ENCODE measurements at regions not wholly inside any gene's neighbourhood (a gene's known extent, or its start where the extent isn't known, plus 50 kb on each side); places are given as distances from the start of the nearest gene placed in this dataset.
"Not testable (repeated sequence)": the region's sequence is repeated elsewhere in the genome, so short reads cannot be mapped to it uniquely, and the experiment has no call there.

DNA sequence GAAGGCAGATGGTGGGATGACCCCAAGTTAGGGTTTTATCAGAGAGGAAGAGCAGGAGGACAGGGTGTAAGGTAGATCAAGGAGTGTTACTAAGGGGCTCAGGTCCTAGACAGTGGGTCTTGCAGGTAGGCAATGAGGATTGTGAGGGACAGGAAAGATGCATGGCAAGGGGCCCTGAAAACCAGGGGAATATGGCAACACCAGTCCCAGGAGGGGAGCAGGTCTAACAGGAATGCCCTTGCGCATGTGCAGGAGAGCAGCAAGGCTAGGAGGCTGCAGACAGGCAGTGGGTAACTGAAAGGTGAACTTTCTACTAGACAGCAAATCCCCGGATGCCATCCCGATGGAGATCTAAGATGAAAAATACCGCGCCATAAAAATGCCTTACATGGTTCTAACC lies 211.3 kb downstream of the ALG10 start:
- 84 to 90% (median 86%) methylated on average over 5 of the region's 5 CpGs for WGBS, 4 donors
- H3K9me3 ChIP-seq, result no peaks in the 10 kb centered on the region
- H3K36me3 ChIP-seq, result no peaks in the 10 kb centered on the region
- intact Hi-C loops (cut with DNase I), result no loop called here
- no peak overlapping the region for H3K27ac ChIP-seq
- H3K27me3 ChIP-seq, result peaks cover 0 to 4% (median 0%) of the 10 kb centered on the region in 9 donors
- no peak for ATAC-seq
- DNase-seq, result no peak
- TF ChIP-seq, protein P1, sequence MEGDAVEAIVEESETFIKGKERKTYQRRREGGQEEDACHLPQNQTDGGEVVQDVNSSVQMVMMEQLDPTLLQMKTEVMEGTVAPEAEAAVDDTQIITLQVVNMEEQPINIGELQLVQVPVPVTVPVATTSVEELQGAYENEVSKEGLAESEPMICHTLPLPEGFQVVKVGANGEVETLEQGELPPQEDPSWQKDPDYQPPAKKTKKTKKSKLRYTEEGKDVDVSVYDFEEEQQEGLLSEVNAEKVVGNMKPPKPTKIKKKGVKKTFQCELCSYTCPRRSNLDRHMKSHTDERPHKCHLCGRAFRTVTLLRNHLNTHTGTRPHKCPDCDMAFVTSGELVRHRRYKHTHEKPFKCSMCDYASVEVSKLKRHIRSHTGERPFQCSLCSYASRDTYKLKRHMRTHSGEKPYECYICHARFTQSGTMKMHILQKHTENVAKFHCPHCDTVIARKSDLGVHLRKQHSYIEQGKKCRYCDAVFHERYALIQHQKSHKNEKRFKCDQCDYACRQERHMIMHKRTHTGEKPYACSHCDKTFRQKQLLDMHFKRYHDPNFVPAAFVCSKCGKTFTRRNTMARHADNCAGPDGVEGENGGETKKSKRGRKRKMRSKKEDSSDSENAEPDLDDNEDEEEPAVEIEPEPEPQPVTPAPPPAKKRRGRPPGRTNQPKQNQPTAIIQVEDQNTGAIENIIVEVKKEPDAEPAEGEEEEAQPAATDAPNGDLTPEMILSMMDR (IDR thresholded peaks at IDR 0.05), result no peak
- no peak for TF ChIP-seq POLR2A (IDR thresholded peaks at IDR 0.05)
- H3K4me1 ChIP-seq, result no peaks in the 10 kb centered on the region
- no peak overlapping the region for H3K4me3 ChIP-seq

DNA sequence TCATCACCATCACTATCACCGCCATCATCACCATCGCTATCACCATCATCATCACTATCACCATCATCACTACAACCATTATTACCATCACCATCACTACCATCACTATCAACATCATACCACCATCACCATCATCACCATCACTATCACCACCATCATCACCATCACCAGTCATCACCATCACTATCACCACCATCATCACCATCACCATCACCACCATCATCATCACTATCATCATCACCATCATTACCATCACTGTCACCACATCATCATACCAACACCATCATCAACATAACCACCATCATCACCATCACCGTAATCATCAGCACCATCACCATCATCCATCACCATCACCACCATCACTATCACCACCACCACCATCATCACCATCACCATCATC lies 213.8 kb downstream of the ALG10 start:
- WGBS, 4 donors, result 75 to 91% (median 82%) methylated on average over 3 of the region's 3 CpGs
- DNase-seq (no peak), ATAC-seq (no peak)
- no peaks in the 10 kb centered on the region for H3K27me3 ChIP-seq
- H3K9me3 ChIP-seq, result no peaks in the 10 kb centered on the region
- no peaks in the 10 kb centered on the region for H3K4me1 ChIP-seq
- intact Hi-C loops (cut with DNase I), result no loop called here
- TF ChIP-seq POLR2A (IDR thresholded peaks at IDR 0.05), result no peak
- TF ChIP-seq, protein P1 (IDR thresholded peaks at IDR 0.05), result no peak
- H3K4me3 ChIP-seq, result no peak overlapping the region
- no peaks in the 10 kb centered on the region for H3K36me3 ChIP-seq
- H3K27ac ChIP-seq, result no peak overlapping the region

DNA sequence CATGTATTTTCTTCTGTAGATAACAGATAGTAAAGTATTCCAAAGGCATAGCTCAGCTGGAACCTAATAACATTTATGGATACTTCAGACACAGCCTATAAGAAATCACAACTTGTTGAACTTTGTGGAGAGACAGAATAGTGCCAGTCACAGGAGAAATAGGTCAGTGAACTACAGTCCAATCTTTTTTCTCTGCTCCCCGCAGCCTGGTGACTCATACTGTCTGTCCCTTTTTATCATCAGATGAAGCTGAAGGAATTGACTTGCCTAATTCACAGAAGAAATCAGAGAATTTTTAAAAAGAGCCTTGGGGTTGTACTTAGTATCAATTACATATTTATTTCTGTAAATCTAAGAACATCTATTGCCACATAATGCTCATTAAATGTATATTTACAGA lies 222.3 kb downstream of the ALG10 start:
- Histone ChIP-seq H3K9me3 (no peaks in the 10 kb centered on the region), H3K4me1 (no peaks in the 10 kb centered on the region), H3K27me3 (peaks cover 0 to 7% (median 0%) of the 10 kb centered on the region in 9 donors), H3K36me3 (no peaks in the 10 kb centered on the region), H3K27ac (no peak overlapping the region), H3K4me3 (no peak overlapping the region)
- 69 to 79% (median 74%) methylated on average over 1 of the region's 1 CpG for WGBS, 4 donors
- ATAC-seq (no peak), DNase-seq (no peak)
- intact Hi-C loops (cut with DNase I), result no loop called here
- TF ChIP-seq, protein P1 (IDR thresholded peaks at IDR 0.05), result no peak
- no peak for TF ChIP-seq POLR2A (IDR thresholded peaks at IDR 0.05)

DNA sequence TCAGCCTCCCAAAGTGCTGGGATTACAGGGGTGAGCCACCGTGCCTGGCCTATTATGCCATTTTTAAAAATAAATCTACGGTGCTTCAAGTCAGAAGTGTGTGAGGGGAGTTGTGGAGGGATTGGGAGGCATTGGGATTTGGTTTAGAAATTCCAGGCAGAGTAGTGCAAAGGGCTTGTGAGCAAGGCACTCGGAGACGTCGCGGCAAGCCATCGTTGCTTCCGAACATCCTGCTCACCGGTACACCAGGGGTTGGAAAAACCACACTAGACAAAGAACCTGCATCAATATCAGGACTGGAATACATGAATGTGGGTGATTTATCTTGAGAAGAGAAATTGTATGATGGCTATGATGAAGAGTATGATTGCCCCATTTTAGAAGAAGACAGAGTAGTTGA lies 227.0 kb downstream of the ALG10 start:
- Histone ChIP-seq H3K27ac (no peak overlapping the region), H3K27me3 (peaks cover 0 to 7% (median 0%) of the 10 kb centered on the region in 9 donors), H3K9me3 (no peaks in the 10 kb centered on the region), H3K4me1 (no peaks in the 10 kb centered on the region), H3K36me3 (no peaks in the 10 kb centered on the region), H3K4me3 (no peak overlapping the region)
- TF ChIP-seq POLR2A (IDR thresholded peaks at IDR 0.05), result no peak
- 88 to 93% (median 91%) methylated on average over 9 of the region's 9 CpGs for WGBS, 4 donors
- intact Hi-C loops (cut with DNase I), result no loop called here
- ATAC-seq (no peak), DNase-seq (no peak)

DNA sequence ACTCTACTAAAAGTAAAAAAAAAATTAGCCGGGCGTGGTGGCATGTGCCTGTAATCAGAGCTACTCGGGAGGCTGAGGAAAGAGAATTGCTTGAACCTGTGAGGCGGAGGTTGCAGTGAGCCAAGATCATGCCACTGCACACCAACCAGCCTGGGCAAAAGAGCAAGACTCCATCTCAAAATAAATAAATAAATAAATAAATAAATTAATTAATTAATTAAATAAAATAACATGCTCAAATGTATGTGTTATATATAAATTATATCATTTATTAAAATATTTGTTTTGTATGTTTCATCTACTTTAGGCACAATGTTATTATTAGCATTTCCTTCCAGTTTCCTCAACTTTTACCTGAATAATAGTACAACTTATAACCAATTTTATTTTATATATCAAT lies 229.6 kb downstream of the ALG10 start:
- H3K9me3 ChIP-seq; ATAC-seq; H3K4me3 ChIP-seq; H3K27me3 ChIP-seq; DNase-seq; H3K4me1 ChIP-seq; H3K36me3 ChIP-seq; intact Hi-C loops (cut with DNase I); H3K27ac ChIP-seq: not testable (repeated sequence)
- 76 to 89% (median 82%) methylated on average over 4 of the region's 4 CpGs for WGBS, 4 donors
